ENCODE measurements at regions not wholly inside any gene's neighbourhood (a gene's known extent, or its start where the extent isn't known, plus 50 kb on each side); places are given as distances from the start of the nearest gene placed in this dataset.

GRCh38 chr4:58587856-58588255, 1477.7 kb upstream of the IGFBP7 start:
- no peak for DNase-seq (ENCODE audit: low read depth)
- H3K4me3 ChIP-seq (ENCODE audit: low read depth, low read length), result no peak overlapping the region
- TF ChIP-seq CTCF (conservative IDR thresholded peaks at IDR 0.05; ENCODE audit: low read depth, low read length), result no peak

DNA sequence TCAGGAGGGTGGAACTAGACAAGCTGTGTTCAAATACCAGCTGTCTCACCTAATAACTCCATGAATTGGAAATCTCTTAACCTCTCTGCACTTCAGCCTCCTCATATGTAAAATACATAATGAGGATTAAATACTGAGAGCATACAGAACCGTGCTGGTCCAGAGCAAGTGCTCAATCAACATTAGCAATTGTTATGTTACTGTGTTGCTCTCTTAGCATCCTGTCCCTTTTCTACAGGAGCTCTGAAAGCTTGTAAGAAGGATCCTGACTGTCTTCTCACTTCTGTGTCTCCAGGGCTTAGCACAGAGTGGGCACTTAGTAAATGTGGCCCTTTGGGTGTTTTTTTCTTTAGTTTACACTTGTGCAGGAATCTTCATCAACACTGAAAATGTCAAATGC, 1456.1 kb upstream of the IGFBP7 start:
- no peak for TF ChIP-seq CTCF (conservative IDR thresholded peaks at IDR 0.05; ENCODE audit: low read depth, low read length)
- DNase-seq (ENCODE audit: low read depth), result no peak
- no peak overlapping the region for H3K4me3 ChIP-seq (ENCODE audit: low read depth, low read length)

DNA sequence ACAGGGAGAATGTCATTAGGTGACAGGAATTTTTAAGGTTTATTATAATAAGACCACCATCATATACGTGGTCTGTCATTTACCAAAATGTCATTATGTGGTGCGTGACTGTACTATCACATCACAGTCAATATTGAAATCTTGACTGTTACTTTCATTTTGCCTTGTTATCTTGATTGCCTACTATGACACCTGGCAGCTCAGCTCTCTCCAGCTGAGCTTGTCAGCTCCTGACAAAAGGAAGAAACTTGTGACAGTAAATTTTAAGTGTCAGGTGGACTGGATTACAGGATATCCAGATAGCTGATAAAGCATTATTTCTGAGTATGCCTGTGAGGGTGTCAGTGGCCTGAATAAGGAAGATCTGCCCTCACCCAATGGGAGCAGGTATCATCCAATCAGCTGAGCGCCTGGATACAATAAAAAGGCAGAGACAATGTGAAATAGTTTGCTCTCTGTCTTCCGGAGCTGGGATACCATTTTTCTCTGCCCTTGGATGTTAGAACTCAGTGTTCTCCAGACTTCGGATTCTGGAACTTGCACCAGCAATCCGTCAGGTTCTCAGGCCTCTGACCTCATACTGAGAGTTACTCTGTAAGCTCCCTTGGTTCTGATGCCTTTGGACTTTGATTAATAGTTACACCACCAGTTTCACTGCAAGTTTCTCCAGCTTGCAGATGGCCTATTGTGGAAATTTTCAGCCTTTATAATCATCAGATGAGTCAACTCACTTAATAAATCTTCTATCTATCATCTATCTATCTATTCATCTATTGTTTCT, 1454.7 kb upstream of the IGFBP7 start:
- no peak for TF ChIP-seq CTCF (conservative IDR thresholded peaks at IDR 0.05; ENCODE audit: low read depth, low read length)
- DNase-seq (ENCODE audit: low read depth), result no peak
- no peak overlapping the region for H3K4me3 ChIP-seq (ENCODE audit: low read depth, low read length)

DNA sequence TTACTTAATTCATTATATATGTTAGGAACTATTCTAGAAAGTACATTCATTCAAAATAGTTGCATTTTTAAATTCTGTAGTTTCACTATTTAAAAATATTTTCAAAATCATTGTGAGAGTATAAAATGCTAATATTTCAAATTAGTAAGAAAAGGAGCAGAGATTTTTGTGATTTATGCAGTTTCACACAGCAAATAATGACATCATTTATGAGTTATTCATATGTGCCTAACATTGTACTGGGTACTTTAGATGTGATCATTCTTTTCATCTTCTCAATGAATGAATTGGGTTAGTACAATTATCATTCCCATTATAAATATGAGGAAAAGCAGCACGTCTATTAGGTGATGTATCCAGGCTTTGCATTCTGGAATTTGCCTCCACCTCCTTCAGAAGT, 1451.0 kb upstream of the IGFBP7 start:
- DNase-seq (ENCODE audit: low read depth), result no peak
- TF ChIP-seq CTCF (conservative IDR thresholded peaks at IDR 0.05; ENCODE audit: low read depth, low read length), result no peak
- H3K4me3 ChIP-seq (ENCODE audit: low read depth, low read length), result no peak overlapping the region

DNA sequence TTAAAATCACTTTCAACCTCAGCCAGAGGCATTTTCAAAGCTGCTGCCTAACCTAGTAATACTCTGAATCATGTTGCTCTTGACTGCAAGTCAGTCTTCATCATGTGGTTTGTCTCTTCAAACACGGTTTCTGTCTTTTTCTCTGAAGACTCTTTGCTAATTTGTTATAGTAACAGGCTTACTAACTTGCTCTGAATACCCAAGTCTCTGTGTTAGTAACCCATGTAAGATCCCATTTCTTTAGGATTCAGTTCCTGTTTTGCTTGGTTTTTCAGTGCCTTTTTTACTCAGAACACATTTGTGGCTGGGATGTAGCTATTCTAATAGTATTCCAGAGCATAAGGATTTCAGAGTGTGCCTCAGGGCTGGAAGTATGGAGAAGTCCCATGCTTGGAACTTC, 1450.6 kb upstream of the IGFBP7 start:
- no peak overlapping the region for H3K4me3 ChIP-seq (ENCODE audit: low read depth, low read length)
- DNase-seq (ENCODE audit: low read depth), result no peak
- no peak for TF ChIP-seq CTCF (conservative IDR thresholded peaks at IDR 0.05; ENCODE audit: low read depth, low read length)

- no peak for TF ChIP-seq CTCF (conservative IDR thresholded peaks at IDR 0.05; ENCODE audit: low read depth, low read length)
- H3K4me3 ChIP-seq (ENCODE audit: low read depth, low read length), result no peak overlapping the region
- no peak for DNase-seq (ENCODE audit: low read depth)
Observed at GRCh38 chr4:58553679-58554078, 1443.5 kb upstream of the IGFBP7 start.

- H3K4me3 ChIP-seq (ENCODE audit: low read depth, low read length), result no peak overlapping the region
- no peak for TF ChIP-seq CTCF (conservative IDR thresholded peaks at IDR 0.05; ENCODE audit: low read depth, low read length)
- DNase-seq (ENCODE audit: low read depth), result no peak
Observed at GRCh38 chr4:58553031-58553430, 1442.8 kb upstream of the IGFBP7 start.
